EL (cell line): ENCODE measurements at regions not wholly inside any gene's neighbourhood (a gene's known extent, or its start where the extent isn't known, plus 50 kb on each side); places are given as distances from the start of the nearest gene placed in this dataset.
"Not testable (repeated sequence)": the region's sequence is repeated elsewhere in the genome, so short reads cannot be mapped to it uniquely, and the experiment has no call there.

Experiments used
- DNase-seq: peaks from one replicate; pipeline ENCODE4 v3.0.0-alpha.2; 2016

DNA sequence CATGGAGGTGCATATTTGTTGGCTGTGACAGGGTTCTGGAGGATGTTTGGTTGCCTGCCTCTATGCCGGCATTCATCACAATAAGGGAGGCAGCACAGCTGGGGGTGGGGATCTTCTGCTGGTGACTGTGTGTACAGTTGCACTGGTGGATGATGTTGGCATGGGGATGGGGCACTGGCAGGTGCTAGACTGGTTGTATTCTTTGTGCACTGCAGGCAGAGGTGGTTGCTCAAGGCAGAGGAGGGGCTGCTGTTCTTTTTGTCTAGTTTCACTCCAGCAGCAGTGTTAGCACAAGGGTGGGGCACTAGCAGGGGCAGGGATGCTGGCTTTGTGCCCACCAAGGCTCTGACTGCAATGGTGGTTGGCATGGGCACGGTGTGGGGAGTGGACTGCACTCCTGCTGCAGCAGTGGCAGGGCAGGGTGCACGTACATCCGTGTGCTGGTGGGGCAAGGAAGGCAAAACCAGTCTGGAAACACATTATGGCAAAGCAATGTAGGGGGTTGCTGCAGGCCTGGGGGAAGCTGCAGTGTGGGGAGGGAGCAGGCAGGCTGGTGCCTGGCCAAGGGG lies 69.3 kb downstream of the ISOC1 start:
- DNase-seq: no peak

DNA sequence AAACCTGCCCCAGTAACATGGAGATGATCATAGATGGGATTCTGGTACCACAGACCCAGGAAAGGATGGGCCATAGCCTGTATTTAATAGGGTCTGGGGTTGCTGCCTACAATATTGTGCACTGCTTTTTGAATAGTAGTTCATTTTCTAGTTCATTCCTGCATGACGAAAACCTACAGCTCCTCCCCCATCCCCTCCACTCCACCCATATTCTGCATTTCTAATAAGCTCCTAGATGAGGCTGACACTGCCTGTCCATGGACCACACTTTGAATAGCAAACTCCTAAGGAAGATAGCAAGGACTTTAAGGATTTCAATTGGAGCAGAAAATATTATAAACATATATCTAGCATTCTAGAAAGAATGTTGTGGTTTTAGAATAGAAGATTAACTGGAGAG lies 75.5 kb downstream of the ISOC1 start:
- DNase-seq: no peak

DNA sequence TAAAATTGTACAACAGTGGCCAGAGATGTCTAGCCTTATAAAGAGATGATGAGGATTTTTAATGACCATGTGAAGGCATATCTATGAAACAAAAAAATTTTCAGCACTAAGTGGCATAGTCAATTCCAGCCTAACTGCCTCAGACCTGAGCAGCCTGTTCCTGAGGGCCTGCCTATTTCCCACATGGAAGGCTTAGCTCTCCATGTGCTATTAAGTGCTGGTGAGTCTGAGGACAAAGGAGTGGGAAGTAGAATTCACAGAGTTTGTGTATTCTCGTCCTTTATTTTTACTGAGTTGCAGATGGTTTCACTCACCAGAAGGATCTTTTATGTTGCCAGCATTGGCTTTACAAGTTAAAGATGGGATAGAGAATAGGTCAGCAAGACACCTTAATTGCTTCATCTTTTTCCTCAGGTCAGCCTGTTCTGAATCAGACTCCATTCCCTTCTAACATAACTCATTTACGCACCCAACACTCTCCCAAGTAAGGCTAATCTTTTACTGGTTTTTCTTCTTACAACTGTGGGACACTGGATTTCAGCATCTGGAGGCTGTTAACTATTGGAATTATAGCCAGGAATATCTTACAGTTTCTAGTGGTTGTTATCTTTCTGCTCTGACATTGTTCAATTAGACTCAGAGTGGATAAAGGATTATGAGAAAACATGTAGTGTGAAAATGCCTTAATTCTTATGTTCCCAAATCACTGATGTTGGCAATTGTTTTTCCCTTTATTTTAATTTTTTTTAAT lies 76.8 kb downstream of the ISOC1 start:
- DNase-seq: no peak

GRCh38 chr5:129172580-129172979 lies 78.0 kb downstream of the ISOC1 start:
- no peak for DNase-seq

- no peak for DNase-seq
Observed at GRCh38 chr5:129173771-129174170, 79.2 kb downstream of the ISOC1 start.

- no peak for DNase-seq
Observed at GRCh38 chr5:129174480-129174879, 79.9 kb downstream of the ISOC1 start.

GRCh38 chr5:129177451-129177850 lies 82.9 kb downstream of the ISOC1 start:
- DNase-seq: no peak

DNA sequence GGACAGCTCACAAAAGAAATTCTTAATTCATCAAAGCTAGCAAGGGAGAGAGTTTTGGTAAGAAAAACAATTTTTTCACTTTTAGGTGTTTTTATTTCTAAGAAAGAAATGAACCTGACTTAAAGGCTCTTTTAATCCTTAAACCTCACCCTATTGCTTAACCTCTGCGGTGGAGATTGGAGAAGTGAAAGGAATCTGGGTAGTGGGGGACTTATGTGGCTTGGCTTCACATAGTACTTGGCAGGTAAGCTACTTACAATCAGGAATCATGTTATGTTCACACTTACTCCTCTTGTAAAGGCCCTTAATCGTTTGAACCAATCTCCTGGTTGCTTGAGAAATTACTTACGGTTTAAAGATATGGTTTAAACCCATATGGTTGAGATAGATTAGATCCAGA lies 104.8 kb downstream of the ISOC1 start:
- DNase-seq: no peak

- no peak for DNase-seq
Observed at GRCh38 chr5:129204525-129204924, 110.0 kb downstream of the ISOC1 start.

DNA sequence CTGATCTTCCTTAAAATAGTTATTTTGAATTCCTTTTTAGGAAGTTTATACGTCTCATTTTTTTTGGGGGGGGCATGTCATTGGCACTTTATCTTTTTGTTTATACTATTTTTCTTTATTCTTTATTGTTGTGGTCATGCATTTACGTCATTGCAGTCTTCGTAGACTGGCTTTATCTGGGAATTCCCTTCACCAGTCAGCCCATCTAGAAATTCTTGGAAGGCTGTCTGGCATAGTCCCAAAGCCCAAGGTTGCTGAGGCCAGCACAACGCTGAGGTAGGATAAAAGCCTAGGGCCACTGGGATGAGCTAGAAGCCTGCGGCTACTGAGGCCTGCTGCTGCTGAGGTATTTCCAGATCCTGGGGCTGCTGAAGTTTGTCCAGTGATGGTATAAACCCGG lies 121.5 kb downstream of the ISOC1 start:
- no peak for DNase-seq

DNA sequence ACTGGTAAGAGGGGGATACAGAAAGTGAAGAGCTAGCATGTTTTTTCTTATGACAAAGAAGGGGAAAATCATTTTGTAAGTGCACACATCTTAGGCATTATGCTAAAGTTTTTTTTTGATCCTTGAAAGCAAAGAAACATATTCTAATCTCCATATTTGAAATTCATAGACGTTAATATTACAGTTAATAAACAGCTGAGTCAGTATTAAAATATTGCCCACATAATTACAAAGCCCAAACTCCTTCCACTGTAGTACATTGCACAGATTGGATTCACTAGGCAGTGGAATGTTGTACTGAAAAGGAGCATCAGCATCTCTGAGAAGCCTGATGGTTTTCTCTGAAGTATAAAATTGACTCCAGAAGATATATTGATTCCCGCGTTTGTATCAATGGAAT lies 122.6 kb downstream of the ISOC1 start:
- DNase-seq: no peak

DNA sequence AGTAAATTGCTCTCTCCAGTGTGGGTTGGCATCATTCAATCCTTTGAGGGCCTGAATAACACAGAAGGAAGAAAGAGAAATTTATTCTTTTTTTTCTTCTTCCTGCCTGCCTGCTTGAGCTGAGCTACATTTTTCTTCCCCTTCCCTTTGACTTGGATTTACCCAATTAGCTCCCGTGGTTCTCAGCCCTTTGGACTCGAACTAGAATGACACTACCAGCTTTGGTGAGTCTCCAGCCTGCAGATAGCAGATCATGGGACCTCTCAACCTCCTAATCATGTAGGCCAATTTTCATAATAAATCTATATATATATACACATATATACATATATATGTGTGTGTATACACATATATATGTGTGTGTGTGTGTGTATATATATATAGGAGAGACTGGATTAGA lies 128.6 kb downstream of the ISOC1 start:
- DNase-seq: no peak

DNA sequence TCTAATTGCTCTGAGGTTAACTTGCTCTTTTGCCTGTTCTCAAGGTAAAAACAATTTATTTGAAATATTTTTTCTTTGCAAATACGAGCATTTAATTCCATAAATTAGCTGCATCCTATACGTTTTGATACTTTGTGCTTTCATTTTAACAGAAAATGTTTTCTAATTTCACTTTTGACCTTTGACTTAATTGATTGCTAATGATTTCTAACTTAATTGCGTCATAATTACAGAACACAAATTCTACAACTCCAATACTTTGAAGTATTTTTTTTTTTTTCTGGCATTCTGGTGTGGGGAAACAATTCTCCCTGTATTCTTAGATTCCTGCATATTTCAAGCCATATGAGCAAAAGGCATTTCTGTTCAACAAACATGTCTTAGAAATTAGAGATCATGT lies 134.0 kb downstream of the ISOC1 start:
- DNase-seq: no peak

- DNase-seq: no peak
Observed at GRCh38 chr5:129241755-129242154, 147.2 kb downstream of the ISOC1 start.

DNA sequence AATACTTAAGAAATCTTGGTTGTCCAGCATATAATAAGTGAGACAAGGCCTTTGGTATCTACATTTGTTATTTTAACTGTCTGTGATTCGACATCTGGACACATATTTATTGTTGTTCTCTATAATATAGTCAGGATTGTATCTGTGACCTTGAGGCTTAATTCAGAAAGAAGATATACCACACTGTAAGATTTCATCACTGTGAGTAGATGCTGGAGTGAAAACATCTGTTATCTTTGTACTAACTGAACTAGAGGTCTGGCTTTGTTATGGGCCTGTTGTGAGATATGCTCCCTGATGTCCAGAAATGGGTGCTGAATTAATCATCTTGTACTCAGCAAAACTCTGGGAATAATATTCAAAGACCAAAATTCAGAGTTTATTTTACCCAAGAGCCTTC lies 148.5 kb downstream of the ISOC1 start:
- no peak for DNase-seq

- peak; percentile 45 for DNase-seq
Observed at GRCh38 chr5:129244478-129244877, 149.9 kb downstream of the ISOC1 start.

GRCh38 chr5:129245489-129245888 lies 150.9 kb downstream of the ISOC1 start:
- DNase-seq: no peak

DNA sequence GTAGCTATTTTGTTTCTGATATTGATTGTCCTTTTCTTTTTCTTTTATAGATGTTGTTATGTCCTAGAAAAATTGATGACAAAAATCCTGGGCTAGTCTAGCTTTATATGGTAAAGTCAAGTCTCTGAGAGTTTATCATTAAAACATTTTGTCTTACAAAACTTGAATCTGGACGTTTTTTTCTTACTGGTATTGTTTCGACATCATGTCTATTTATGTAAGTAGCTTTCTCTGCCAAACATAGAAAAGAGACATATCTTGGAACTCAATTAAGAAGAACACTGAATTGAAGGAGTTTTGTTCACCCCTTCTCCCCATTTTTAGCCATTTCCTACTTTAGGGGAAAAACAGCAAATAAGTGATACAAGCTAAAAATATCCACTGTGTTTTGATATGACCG lies 151.5 kb downstream of the ISOC1 start:
- no peak for DNase-seq

GRCh38 chr5:129249886-129250285 lies 155.3 kb downstream of the ISOC1 start:
- DNase-seq: no peak

DNA sequence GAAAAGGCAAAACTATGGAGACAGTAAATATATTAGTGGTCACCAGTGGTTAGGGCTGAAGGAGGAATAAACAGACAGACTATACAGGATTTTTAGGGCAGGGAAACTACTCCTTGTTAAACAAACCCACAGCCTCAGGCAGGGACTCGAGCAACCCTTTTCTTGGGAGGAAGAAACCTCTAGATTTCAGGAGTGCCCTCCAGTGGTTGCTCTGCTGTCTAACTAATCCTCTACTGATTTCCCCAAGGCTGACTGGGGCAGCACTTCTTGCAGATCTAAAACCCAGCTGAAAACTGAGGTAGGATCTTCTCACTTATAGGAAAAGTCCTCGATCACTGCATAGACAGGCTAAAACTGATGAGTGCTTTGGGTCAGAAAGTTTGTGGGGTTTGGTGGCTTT lies 176.8 kb downstream of the ISOC1 start:
- peak; percentile 4 for DNase-seq

- DNase-seq: no peak
Observed at GRCh38 chr5:129284010-129284409, 176.1 kb upstream of the ADAMTS19 start.

DNA sequence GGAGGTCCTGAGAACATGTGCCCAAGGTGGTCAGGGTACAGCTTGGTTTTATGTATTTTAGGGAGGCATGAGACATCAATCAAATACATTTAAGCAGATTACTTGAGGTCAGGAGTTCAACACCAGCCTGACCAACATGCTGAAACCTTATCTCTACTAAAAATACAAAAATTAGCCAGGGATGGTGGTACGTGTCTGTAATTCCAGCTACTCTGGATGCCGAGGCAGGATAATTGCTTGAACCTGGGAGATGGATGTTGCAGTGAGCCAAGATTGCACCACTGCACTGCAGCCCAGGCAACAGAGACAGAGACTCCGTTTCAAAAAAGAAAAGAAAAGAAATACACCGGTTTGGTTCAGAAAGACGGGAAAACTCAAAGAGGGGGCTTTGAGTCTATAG lies 165.9 kb upstream of the ADAMTS19 start:
- not testable (repeated sequence) for DNase-seq

DNA sequence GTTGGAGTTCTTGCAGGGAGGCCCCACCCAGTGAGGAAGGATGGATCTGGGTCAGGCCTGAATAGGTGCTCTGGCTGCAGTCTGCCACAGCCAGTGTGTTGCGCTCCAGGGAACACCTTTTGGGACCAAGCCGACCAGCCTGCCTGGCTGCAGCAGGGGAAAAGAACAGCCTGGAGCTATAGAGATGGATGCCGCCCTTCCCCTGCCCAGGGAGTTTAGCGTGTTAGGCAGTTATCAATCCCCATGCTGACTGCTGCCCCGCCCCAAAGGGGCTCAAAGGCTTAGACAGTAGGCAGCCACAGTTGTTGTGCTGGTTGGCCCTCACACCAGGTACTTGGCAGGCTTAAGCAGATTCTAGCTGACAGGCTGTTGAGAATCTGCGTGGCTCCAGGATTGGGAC lies 153.4 kb upstream of the ADAMTS19 start:
- DNase-seq: no peak

DNA sequence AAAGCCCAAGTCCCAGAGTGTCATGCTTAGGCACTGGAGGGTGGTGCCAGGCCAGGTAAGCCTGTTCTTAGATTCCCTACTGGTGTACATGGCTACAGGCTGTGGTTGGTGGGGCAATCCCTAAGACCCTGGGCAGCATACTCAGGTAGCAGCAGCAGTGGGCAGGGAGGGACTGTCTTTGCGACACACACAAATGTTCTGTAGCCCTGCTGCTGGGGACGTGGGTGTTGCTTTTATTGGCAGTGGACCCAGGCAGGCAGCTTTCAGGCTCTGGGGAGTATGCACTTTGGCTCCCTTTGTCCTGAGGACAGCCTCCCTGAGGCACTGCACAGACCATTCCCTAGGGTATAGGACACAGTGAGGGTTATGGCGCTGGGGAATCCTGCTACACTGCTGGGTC lies 137.1 kb upstream of the ADAMTS19 start:
- DNase-seq: no peak

GRCh38 chr5:129341306-129341705 lies 118.8 kb upstream of the ADAMTS19 start:
- DNase-seq: no peak
